IMR-90 (cell line): ENCODE measurements at regions not wholly inside any gene's neighbourhood (a gene's known extent, or its start where the extent isn't known, plus 50 kb on each side); places are given as distances from the start of the nearest gene placed in this dataset.

ENCODE experiments used
- BHLHE40 ChIP-seq: fragments of 150-350 bp; IDR thresholded peaks from 2 replicates; pipeline ENCODE4 v1.6.1; 2016; ENCODE audit warnings: mild to moderate bottlenecking, low read depth, low read length
- CEBPB ChIP-seq: IDR thresholded peaks from 2 replicates; pipeline ENCODE4 v1.6.1; 2012; ENCODE audit warnings: low read depth, low read length, improper control_type of control experiment
- MAFK ChIP-seq: IDR thresholded peaks from 2 replicates; pipeline ENCODE4 v1.6.1; 2012; ENCODE audit warnings: low read depth, low read length, improper control_type of control experiment
- MAZ ChIP-seq: IDR thresholded peaks from 2 replicates; pipeline ENCODE4 v1.6.1; 2012; ENCODE audit warnings: low read depth, mild to moderate bottlenecking, low read length, improper control_type of control experiment, moderate library complexity, borderline replicate concordance
- MXI1 ChIP-seq: IDR thresholded peaks from 2 replicates; pipeline ENCODE4 v1.6.1; 2012; ENCODE audit warnings: low read depth, mild to moderate bottlenecking, low read length, moderate library complexity, borderline replicate concordance
- POLR2A ChIP-seq: IDR thresholded peaks from 2 replicates; pipeline ENCODE4 v1.6.1; 2012; ENCODE audit warnings: mild to moderate bottlenecking, low read depth, low read length
- RAD21 ChIP-seq: IDR thresholded peaks from 2 replicates; pipeline ENCODE4 v1.6.1; 2012; ENCODE audit warnings: low read length, improper control_type of control experiment
- RCOR1 ChIP-seq: IDR thresholded peaks from 2 replicates; pipeline ENCODE4 v1.6.1; 2012; ENCODE audit warnings: mild to moderate bottlenecking, low read length, improper control_type of control experiment; ENCODE audit not compliant: insufficient replicate concordance
- SMC3 ChIP-seq: fragments of 150-350 bp; IDR thresholded peaks from 2 replicates; pipeline ENCODE4 v1.6.1; 2016; ENCODE audit warnings: low read depth, mild to moderate bottlenecking, antibody characterized with exemption, low read length, moderate library complexity
- TF ChIP-seq, protein P1 (sequence below): conservative IDR thresholded peaks from 2 replicates; pipeline ENCODE4 v1.5.1; 2012; ENCODE audit warnings: mild to moderate bottlenecking, low read depth, low read length, improper control_type of control experiment
- TF ChIP-seq, protein P2 (sequence below): fragments of 150-350 bp; IDR thresholded peaks from 2 replicates; pipeline ENCODE4 v1.6.1; 2016; ENCODE audit warnings: low read depth, mild to moderate bottlenecking, low read length, moderate library complexity, borderline replicate concordance

DNA sequence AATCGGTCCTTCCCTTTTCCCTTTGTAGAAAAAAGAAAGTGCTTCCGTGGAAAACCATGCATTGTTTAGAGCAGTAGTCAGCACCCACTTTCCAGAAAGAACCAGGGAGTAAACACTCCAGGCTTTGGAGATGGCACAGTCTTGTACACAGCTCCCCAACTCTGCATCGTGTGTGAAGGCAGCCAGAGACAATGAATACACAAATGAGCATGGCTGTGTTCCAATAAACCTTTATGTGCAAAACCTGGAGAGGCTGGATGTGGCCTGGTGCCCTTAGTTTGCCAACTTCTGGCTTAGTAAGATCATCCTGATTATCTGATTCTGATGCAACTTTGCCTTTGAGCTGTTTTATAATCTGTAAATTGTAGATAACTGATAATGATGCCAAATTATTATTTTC, 463.4 kb upstream of the TMEM132C start:
- TF ChIP-seq, protein P1, sequence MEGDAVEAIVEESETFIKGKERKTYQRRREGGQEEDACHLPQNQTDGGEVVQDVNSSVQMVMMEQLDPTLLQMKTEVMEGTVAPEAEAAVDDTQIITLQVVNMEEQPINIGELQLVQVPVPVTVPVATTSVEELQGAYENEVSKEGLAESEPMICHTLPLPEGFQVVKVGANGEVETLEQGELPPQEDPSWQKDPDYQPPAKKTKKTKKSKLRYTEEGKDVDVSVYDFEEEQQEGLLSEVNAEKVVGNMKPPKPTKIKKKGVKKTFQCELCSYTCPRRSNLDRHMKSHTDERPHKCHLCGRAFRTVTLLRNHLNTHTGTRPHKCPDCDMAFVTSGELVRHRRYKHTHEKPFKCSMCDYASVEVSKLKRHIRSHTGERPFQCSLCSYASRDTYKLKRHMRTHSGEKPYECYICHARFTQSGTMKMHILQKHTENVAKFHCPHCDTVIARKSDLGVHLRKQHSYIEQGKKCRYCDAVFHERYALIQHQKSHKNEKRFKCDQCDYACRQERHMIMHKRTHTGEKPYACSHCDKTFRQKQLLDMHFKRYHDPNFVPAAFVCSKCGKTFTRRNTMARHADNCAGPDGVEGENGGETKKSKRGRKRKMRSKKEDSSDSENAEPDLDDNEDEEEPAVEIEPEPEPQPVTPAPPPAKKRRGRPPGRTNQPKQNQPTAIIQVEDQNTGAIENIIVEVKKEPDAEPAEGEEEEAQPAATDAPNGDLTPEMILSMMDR, result no peak
- TF ChIP-seq MXI1 (no peak), POLR2A (no peak), RAD21 (no peak), MAZ (no peak), CEBPB (no peak), MAFK (no peak), RCOR1 (no peak), BHLHE40 (no peak), SMC3 (no peak)
- TF ChIP-seq, protein P2, sequence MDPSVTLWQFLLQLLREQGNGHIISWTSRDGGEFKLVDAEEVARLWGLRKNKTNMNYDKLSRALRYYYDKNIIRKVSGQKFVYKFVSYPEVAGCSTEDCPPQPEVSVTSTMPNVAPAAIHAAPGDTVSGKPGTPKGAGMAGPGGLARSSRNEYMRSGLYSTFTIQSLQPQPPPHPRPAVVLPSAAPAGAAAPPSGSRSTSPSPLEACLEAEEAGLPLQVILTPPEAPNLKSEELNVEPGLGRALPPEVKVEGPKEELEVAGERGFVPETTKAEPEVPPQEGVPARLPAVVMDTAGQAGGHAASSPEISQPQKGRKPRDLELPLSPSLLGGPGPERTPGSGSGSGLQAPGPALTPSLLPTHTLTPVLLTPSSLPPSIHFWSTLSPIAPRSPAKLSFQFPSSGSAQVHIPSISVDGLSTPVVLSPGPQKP, result no peak
